DMS 273 (cell line): ENCODE measurements at regions not wholly inside any gene's neighbourhood (a gene's known extent, or its start where the extent isn't known, plus 50 kb on each side); places are given as distances from the start of the nearest gene placed in this dataset.
"Not testable (repeated sequence)": the region's sequence is repeated elsewhere in the genome, so short reads cannot be mapped to it uniquely, and the experiment has no call there.

Experiments used
- DNase-seq: peaks from one replicate; lab custom pipeline; 2025; ENCODE audit not compliant: unreplicated experiment; lab: John Stamatoyannopoulos, UW

GRCh38 chr10:33666686-33667480, 332.4 kb upstream of the NRP1 start:
- no peak for DNase-seq

- DNase-seq, result no peak
These were observed 331.0 kb upstream of the NRP1 start for GRCh38 chr10:33665501-33665900.

- DNase-seq, result peak; percentile 43
These were observed 329.6 kb upstream of the NRP1 start for GRCh38 chr10:33664070-33664469.

- peak; percentile 95 for DNase-seq
These were observed 327.3 kb upstream of the NRP1 start for GRCh38 chr10:33661580-33662336.

- no peak for DNase-seq
These were observed 325.9 kb upstream of the NRP1 start for GRCh38 chr10:33660329-33660728.

GRCh38 chr10:33657913-33658312, 323.4 kb upstream of the NRP1 start:
- no peak for DNase-seq

- peak; percentile 36 for DNase-seq
These were observed 322.9 kb upstream of the NRP1 start for GRCh38 chr10:33657154-33657908.

- no peak for DNase-seq
These were observed 321.5 kb upstream of the NRP1 start for GRCh38 chr10:33655921-33656320.

- no peak for DNase-seq
These were observed 320.8 kb upstream of the NRP1 start for GRCh38 chr10:33655165-33655815.

GRCh38 chr10:33653584-33654367, 319.3 kb upstream of the NRP1 start:
- DNase-seq, result no peak

- no peak for DNase-seq
These were observed 318.4 kb upstream of the NRP1 start for GRCh38 chr10:33652870-33653269.

GRCh38 chr10:33650131-33650530, 315.7 kb upstream of the NRP1 start:
- not testable (repeated sequence) for DNase-seq

GRCh38 chr10:33643042-33643441, 308.6 kb upstream of the NRP1 start:
- no peak for DNase-seq

GRCh38 chr10:33638891-33639290, 304.4 kb upstream of the NRP1 start:
- DNase-seq, result no peak

- DNase-seq, result no peak
These were observed 303.9 kb upstream of the NRP1 start for GRCh38 chr10:33638374-33638773.

GRCh38 chr10:33635967-33636515, 301.6 kb upstream of the NRP1 start:
- DNase-seq, result no peak

- no peak for DNase-seq
These were observed 298.0 kb upstream of the NRP1 start for GRCh38 chr10:33632432-33632831.

GRCh38 chr10:33631991-33632390, 297.5 kb upstream of the NRP1 start:
- DNase-seq, result no peak

- DNase-seq, result no peak
These were observed 296.3 kb upstream of the NRP1 start for GRCh38 chr10:33630761-33631160.

GRCh38 chr10:33627611-33628010, 293.1 kb upstream of the NRP1 start:
- no peak for DNase-seq
